Astrocyte of the spinal cord (primary cell): ENCODE measurements at regions not wholly inside any gene's neighbourhood (a gene's known extent, or its start where the extent isn't known, plus 50 kb on each side); places are given as distances from the start of the nearest gene placed in this dataset.

ENCODE experiments used
- DNase-seq: peaks from one replicate; pipeline ENCODE4 v3.0.0; 2011; ENCODE audit warnings: low read depth, low spot score
- H3K4me3 ChIP-seq: 2 replicates; pipeline ENCODE4 v1.5.1; 2011; ENCODE audit warnings: low read depth, mild to moderate bottlenecking, low read length, moderate library complexity
- in situ Hi-C: cut with HindIII; loops from 2 replicates; pipeline ENCODE4 v1.10.0; 2017; ENCODE audit warnings: low sequenced_read_pairs
- TF ChIP-seq, protein P1 (sequence below): IDR thresholded peaks from 2 replicates; pipeline ENCODE4 v1.5.1; 2012; ENCODE audit warnings: low read depth, mild to moderate bottlenecking, low read length, inconsistent platforms

- in situ Hi-C loops, result no loop called here
- no peak for DNase-seq
- no peak overlapping the region for H3K4me3 ChIP-seq
- TF ChIP-seq, protein P1, sequence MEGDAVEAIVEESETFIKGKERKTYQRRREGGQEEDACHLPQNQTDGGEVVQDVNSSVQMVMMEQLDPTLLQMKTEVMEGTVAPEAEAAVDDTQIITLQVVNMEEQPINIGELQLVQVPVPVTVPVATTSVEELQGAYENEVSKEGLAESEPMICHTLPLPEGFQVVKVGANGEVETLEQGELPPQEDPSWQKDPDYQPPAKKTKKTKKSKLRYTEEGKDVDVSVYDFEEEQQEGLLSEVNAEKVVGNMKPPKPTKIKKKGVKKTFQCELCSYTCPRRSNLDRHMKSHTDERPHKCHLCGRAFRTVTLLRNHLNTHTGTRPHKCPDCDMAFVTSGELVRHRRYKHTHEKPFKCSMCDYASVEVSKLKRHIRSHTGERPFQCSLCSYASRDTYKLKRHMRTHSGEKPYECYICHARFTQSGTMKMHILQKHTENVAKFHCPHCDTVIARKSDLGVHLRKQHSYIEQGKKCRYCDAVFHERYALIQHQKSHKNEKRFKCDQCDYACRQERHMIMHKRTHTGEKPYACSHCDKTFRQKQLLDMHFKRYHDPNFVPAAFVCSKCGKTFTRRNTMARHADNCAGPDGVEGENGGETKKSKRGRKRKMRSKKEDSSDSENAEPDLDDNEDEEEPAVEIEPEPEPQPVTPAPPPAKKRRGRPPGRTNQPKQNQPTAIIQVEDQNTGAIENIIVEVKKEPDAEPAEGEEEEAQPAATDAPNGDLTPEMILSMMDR, result no peak
Observed at GRCh38 chr13:69315039-69315438, 792.6 kb upstream of the ATXN8OS start.

- TF ChIP-seq, protein P1, result no peak
- in situ Hi-C loops, result no loop called here
- DNase-seq, result no peak
- no peak overlapping the region for H3K4me3 ChIP-seq
Observed at GRCh38 chr13:69306766-69307165, 800.9 kb upstream of the ATXN8OS start.

GRCh38 chr13:69300131-69300530, 807.5 kb upstream of the ATXN8OS start:
- DNase-seq, result no peak
- TF ChIP-seq, protein P1, result no peak
- no peak overlapping the region for H3K4me3 ChIP-seq
- in situ Hi-C loops, result no loop called here

DNA sequence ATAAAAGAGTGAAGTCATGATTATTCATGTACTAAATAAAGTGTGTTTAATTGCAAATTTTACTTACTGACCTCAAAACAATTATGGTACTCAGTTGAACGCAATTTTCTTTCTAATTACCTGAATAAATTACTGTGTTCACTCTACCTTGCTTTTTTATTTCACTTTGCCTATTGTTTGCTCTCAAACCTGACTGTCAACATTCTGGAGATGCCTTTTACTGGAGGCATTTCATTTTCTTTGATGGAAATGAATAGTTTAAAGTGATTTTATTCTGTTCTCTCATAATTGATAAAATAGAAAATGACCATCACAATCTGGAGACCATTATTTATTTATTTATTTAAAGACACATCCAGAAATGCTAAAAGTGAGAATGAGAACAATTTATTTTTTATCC, 811.5 kb upstream of the ATXN8OS start:
- TF ChIP-seq, protein P1, result no peak
- no peak for DNase-seq
- in situ Hi-C loops, result no loop called here
- no peak overlapping the region for H3K4me3 ChIP-seq

DNA sequence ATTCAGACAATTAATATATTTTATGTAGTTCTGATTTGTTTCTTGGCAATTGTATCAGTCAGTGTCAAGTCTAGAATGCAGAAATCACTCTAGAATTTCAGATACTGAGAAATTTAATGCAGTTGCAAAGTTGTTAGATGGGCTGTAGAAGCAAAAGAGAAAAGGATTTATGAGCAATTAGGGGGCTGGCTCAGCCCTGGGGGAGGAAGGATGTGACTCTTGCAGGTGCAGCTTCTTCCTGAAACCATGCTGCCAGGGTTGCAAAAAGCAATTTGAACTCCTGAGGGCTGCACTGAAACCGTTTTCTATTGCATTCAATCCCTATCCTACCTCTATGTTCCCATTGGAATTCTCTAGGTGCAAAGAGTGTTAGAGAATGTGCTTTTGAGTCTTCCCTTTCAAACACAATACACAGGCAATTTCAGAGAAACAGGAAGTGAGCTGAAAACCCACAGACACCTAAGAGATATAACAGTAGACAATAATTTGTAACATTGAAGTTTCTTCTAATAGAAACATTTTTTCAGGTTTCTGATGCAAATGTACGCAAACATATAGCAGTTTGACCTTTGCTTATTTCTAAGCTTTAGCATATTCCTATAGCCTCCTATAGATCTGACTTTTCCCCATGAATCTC, 814.7 kb upstream of the ATXN8OS start:
- H3K4me3 ChIP-seq, result no peak overlapping the region
- in situ Hi-C loops, result no loop called here
- no peak for DNase-seq
- TF ChIP-seq, protein P1, result no peak

- H3K4me3 ChIP-seq, result no peak overlapping the region
- DNase-seq, result no peak
- in situ Hi-C loops, result no loop called here
- TF ChIP-seq, protein P1, result no peak
Observed at GRCh38 chr13:69291292-69291906, 816.2 kb upstream of the ATXN8OS start.
